Osteoblast (primary cell): ENCODE measurements at regions not wholly inside any gene's neighbourhood (a gene's known extent, or its start where the extent isn't known, plus 50 kb on each side); places are given as distances from the start of the nearest gene placed in this dataset.

Experiments used
- DNase-seq: peaks from one replicate; pipeline ENCODE4 v3.0.0; 2011; ENCODE audit warnings: low spot score, mixed read lengths; ENCODE audit not compliant: insufficient read length; ENCODE audit errors: missing footprints
- H2AFZ ChIP-seq: 2 replicates; pipeline ENCODE4 v1.6.0; 2011; ENCODE audit warnings: mild to moderate bottlenecking, low read length
- H3K27ac ChIP-seq: 2 replicates; pipeline ENCODE4 v1.5.1; 2011; ENCODE audit warnings: mild to moderate bottlenecking, low read depth, low read length, moderate library complexity
- H3K27me3 ChIP-seq: 2 replicates; pipeline ENCODE4 v1.6.0; 2012; ENCODE audit warnings: mild to moderate bottlenecking, control low read depth, inconsistent platforms, low read length, moderate library complexity; ENCODE audit not compliant: insufficient read depth
- H3K36me3 ChIP-seq: 2 replicates; pipeline ENCODE4 v1.5.1; 2011; ENCODE audit warnings: mild to moderate bottlenecking, low read length, control low read depth, moderate library complexity; ENCODE audit not compliant: insufficient read depth
- H3K4me1 ChIP-seq: 2 replicates; pipeline ENCODE4 v1.5.1; 2011; ENCODE audit warnings: mild to moderate bottlenecking, low read length, control low read depth, moderate library complexity; ENCODE audit not compliant: insufficient read depth
- H3K4me2 ChIP-seq: 2 replicates; pipeline ENCODE4 v1.6.0; 2011; ENCODE audit warnings: mild to moderate bottlenecking, low read length; ENCODE audit not compliant: insufficient read depth
- H3K4me3 ChIP-seq: fragments of 200-600 bp; sonication (generic); 3 replicates; pipeline ENCODE4 v1.5.1; 2012; ENCODE audit warnings: mild to moderate bottlenecking, low read length, inconsistent platforms; ENCODE audit not compliant: insufficient read depth
- H3K79me2 ChIP-seq: 2 replicates; pipeline ENCODE4 v1.6.0; 2012; ENCODE audit warnings: mild to moderate bottlenecking, low read length, control low read depth, inconsistent platforms; ENCODE audit not compliant: insufficient read depth
- H3K9me3 ChIP-seq: 2 replicates; pipeline ENCODE4 v1.5.1; 2011; ENCODE audit warnings: low read depth, low read length, control low read depth
- H4K20me1 ChIP-seq: 2 replicates; pipeline ENCODE4 v1.6.0; 2012; ENCODE audit warnings: mild to moderate bottlenecking, low read length, control low read depth; ENCODE audit not compliant: insufficient read depth
- TF ChIP-seq, protein P1 (sequence below): IDR thresholded peaks from 2 replicates; pipeline ENCODE4 v1.5.1; 2011; ENCODE audit warnings: mild to moderate bottlenecking, low read depth, low read length, moderate library complexity; ENCODE audit errors: extremely low read depth

DNA sequence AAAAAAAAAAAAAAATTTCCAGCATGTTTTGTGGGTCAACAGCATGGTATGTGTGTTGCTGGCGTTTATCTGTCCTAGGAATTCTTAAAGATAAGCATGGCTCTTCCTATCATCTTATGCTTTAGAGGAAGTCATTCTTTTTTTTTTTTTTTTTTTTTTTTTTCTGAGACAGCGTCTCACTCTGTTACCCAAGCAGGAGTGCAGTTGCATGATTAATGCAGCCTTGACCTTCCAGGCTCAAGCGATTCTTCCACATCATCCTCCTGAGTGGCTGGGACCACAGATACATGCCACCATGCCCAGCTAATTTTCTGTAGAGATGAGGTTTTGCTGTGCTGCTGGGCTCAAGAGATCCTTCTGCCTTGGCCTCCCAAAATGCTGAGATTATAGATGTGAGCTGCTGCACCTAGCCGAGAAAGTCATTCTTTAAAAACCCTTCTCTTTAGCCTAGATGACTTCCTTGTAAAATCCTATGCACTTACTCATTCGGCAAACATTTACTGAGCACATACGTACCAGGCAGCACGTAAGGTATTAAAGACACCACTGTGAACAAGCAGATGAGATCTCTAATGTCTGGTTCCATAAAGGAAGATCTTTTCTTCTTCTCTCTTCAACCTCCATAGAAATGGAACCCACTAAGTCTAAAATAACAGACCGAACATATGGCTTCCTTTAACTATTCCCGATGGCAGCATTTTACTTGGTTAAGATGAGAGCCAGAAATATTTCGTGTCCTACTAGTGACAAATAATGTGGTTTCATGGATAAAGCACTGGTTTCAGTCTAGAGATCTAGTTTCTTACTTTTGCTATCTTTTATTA, 122.4 kb downstream of the RIN2 start:
- Histone ChIP-seq H3K36me3 (no peaks in the 10 kb centered on the region), H4K20me1 (no peaks in the 10 kb centered on the region), H2AFZ (peak overlapping the region; percentile 13), H3K9me3 (no peaks in the 10 kb centered on the region), H3K4me1 (peaks cover 37% of the 10 kb centered on the region), H3K4me3 (peak overlapping the region; percentile 28), H3K27me3 (no peaks in the 10 kb centered on the region), H3K27ac (peak overlapping the region; percentile 91), H3K4me2 (peak overlapping the region; percentile 75), H3K79me2 (no peaks in the 10 kb centered on the region)
- TF ChIP-seq, protein P1, sequence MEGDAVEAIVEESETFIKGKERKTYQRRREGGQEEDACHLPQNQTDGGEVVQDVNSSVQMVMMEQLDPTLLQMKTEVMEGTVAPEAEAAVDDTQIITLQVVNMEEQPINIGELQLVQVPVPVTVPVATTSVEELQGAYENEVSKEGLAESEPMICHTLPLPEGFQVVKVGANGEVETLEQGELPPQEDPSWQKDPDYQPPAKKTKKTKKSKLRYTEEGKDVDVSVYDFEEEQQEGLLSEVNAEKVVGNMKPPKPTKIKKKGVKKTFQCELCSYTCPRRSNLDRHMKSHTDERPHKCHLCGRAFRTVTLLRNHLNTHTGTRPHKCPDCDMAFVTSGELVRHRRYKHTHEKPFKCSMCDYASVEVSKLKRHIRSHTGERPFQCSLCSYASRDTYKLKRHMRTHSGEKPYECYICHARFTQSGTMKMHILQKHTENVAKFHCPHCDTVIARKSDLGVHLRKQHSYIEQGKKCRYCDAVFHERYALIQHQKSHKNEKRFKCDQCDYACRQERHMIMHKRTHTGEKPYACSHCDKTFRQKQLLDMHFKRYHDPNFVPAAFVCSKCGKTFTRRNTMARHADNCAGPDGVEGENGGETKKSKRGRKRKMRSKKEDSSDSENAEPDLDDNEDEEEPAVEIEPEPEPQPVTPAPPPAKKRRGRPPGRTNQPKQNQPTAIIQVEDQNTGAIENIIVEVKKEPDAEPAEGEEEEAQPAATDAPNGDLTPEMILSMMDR, result no peak
- no peak for DNase-seq

DNA sequence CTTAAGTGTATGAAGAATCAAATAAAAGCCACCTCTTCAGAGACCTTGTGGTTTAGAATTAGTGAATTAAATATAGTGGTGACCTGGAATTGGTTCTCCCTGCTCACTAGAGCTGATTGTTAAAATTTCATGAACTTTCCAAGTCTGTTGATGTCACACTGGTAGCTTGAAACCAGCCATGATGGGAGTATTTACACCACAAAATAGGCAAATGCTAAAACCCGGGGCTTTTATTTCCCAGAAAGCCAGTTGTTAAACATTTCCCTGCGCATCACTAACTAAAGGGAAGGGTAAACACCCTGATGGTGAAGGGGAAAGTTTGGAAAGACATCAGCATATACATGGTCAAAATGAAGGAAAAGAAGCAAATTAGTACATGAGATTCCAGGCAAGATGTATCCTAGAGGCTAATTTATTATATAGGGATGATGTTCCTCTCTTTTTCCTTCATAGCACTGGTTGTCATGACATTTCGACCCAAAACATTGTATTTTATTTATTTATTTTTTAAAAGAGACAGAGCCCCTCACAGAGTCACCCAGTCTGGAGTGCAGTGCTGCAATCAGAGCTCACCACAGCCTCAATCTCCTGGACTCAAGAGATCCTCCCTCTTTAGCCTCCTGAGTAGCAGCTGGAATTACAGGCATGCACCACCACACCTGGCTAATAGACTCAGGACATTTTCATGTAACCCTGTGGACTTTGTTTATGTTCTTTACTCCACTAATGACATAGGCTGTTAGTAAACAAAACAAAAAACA, 123.2 kb downstream of the RIN2 start:
- H3K4me2 ChIP-seq, result peak overlapping the region; percentile 75
- no peak overlapping the region for H2AFZ ChIP-seq
- TF ChIP-seq, protein P1, result no peak
- H3K4me3 ChIP-seq, result no peak overlapping the region
- H3K79me2 ChIP-seq, result no peaks in the 10 kb centered on the region
- DNase-seq, result no peak
- H3K27me3 ChIP-seq, result no peaks in the 10 kb centered on the region
- H3K4me1 ChIP-seq, result peaks cover 41% of the 10 kb centered on the region
- no peaks in the 10 kb centered on the region for H4K20me1 ChIP-seq
- H3K9me3 ChIP-seq, result no peaks in the 10 kb centered on the region
- H3K27ac ChIP-seq, result peak overlapping the region; percentile 91
- no peaks in the 10 kb centered on the region for H3K36me3 ChIP-seq

DNA sequence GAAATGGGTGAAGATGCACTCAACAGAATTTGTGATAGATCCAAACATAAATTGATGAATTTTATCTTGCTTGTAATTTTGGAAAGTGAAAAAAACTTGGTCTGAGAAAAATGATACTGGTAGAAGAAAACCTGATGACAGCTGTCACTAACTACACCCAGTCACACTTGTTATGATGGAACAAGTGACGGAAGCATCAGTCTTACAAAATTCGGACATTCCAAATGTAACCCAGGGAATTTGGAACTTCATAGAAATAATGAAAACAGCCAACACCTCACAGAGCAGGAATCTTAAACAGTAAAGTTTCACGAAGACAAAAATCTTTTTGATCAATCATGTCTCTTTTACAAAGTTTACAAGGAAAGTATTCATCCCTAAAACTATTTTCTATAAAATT, 123.9 kb downstream of the RIN2 start:
- H3K4me1 ChIP-seq, result peaks cover 44% of the 10 kb centered on the region

More for the DNA sequence above, 123.9 kb downstream of the RIN2 start:
- Histone ChIP-seq H3K4me2 (no peak overlapping the region), H3K36me3 (no peaks in the 10 kb centered on the region), H3K27ac (peak overlapping the region; percentile 91), H3K4me3 (no peak overlapping the region), H3K79me2 (no peaks in the 10 kb centered on the region), H3K27me3 (no peaks in the 10 kb centered on the region), H3K9me3 (no peaks in the 10 kb centered on the region), H2AFZ (no peak overlapping the region), H4K20me1 (no peaks in the 10 kb centered on the region)
- TF ChIP-seq, protein P1, result no peak
- DNase-seq, result no peak
